ENCODE measurements at regions not wholly inside any gene's neighbourhood (a gene's known extent, or its start where the extent isn't known, plus 50 kb on each side); places are given as distances from the start of the nearest gene placed in this dataset.

GRCh38 chr2:104660991-104661390, 192.9 kb upstream of the POU3F3 start:
- intact Hi-C loops (cut with DNase I), result no loop called here
- Histone ChIP-seq H3K27me3 (peaks cover 0 to 46% (median 33%) of the 10 kb centered on the region in 7 donors), H3K27ac (no peak overlapping the region), H3K9me3 (no peaks in the 10 kb centered on the region), H3K36me3 (no peaks in the 10 kb centered on the region), H3K4me3 (no peak overlapping the region), H3K4me1 (peaks cover 0 to 34% (median 19%) of the 10 kb centered on the region in 9 donors)
- ATAC-seq (no peak), DNase-seq (no peak)
- no peak for TF ChIP-seq CTCF (IDR thresholded peaks at IDR 0.05)
- WGBS, 2 donors, result 86 to 88% methylated on average over 5 of the region's 5 CpGs

- Histone ChIP-seq H3K4me3 (no peak overlapping the region), H3K27ac (no peak overlapping the region), H3K9me3 (no peaks in the 10 kb centered on the region), H3K36me3 (no peaks in the 10 kb centered on the region), H3K27me3 (peaks cover 0 to 20% (median 10%) of the 10 kb centered on the region in 7 donors), H3K4me1 (peaks cover 0 to 2% (median 0%) of the 10 kb centered on the region in 9 donors)
- DNase-seq, result no peak
- TF ChIP-seq CTCF (IDR thresholded peaks at IDR 0.05), result no peak
- intact Hi-C loops (cut with DNase I), result no loop called here
- ATAC-seq, result no peak
- WGBS, 2 donors, result 90 to 91% methylated on average over 3 of the region's 3 CpGs
Observed at GRCh38 chr2:104664672-104665071, 189.2 kb upstream of the POU3F3 start.

- Histone ChIP-seq H3K4me3 (no peak overlapping the region), H3K9me3 (no peaks in the 10 kb centered on the region), H3K36me3 (no peaks in the 10 kb centered on the region), H3K27ac (no peak overlapping the region), H3K4me1 (peaks cover 0 to 7% (median 0%) of the 10 kb centered on the region in 9 donors), H3K27me3 (peaks cover 0 to 4% (median 0%) of the 10 kb centered on the region in 7 donors)
- intact Hi-C loops (cut with DNase I), result no loop called here
- no peak for DNase-seq
- ATAC-seq, result no peak
- TF ChIP-seq CTCF (IDR thresholded peaks at IDR 0.05), result no peak
- 90 to 92% methylated on average over 2 of the region's 2 CpGs for WGBS, 2 donors
Observed at GRCh38 chr2:104668631-104669030, 185.3 kb upstream of the POU3F3 start.

- Histone ChIP-seq H3K27ac (no peak overlapping the region), H3K36me3 (no peaks in the 10 kb centered on the region), H3K27me3 (peaks cover 0 to 7% (median 0%) of the 10 kb centered on the region in 7 donors), H3K4me3 (no peak overlapping the region), H3K4me1 (peaks cover 0 to 7% (median 0%) of the 10 kb centered on the region in 9 donors), H3K9me3 (peaks cover 0 to 2% (median 0%) of the 10 kb centered on the region in 11 donors)
- intact Hi-C loops (cut with DNase I), result no loop called here
- WGBS, 2 donors, result 62 to 66% methylated on average over 6 of the region's 6 CpGs
- TF ChIP-seq CTCF (IDR thresholded peaks at IDR 0.05), result no peak
- ATAC-seq, result no peak
- no peak for DNase-seq
Observed at GRCh38 chr2:104673225-104673624, 180.7 kb upstream of the POU3F3 start.

Measured in heart right ventricle (tissue), 16 donors.